ENCODE measurements at regions not wholly inside any gene's neighbourhood (a gene's known extent, or its start where the extent isn't known, plus 50 kb on each side); places are given as distances from the start of the nearest gene placed in this dataset.

DNA sequence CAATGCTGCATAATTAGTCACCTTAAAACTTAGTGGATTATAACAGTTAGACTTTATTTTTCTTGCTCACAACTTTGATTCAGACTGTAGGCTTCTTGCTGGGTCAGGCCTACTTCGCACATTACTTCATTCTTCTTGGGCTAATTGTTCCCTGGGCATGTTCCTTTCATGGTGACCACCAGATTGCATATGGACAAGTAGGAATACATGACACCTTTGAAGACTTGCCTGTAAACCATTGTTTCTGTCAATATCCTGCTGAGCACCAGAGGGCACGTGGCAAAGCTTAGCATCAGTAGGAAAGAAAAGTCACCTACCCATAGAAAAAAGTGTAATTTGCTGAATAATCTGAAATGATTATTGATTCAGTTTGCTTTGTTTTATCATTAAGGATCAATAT is 54.3 kb upstream of the ROBO1 start:
- peaks cover 0 to 3% (median under 1%) of the 10 kb centered on the region in 4 donors for H3K9me3 ChIP-seq
- no peak for DNase-seq (ENCODE audit: extremely low spot score)
- no peaks in the 10 kb centered on the region for H3K27me3 ChIP-seq
- intact Hi-C loops (cut with DNase I), result no loop called here
- no peaks in the 10 kb centered on the region for H3K36me3 ChIP-seq
- WGBS, result 70% methylated on average over 2 of the region's 2 CpGs
- TF ChIP-seq EP300 (IDR thresholded peaks at IDR 0.05) (no peak), CTCF (IDR thresholded peaks at IDR 0.05) (no peak), POLR2A (IDR thresholded peaks at IDR 0.05; ENCODE audit: low read depth) (no peak), POLR2AphosphoS5 (IDR thresholded peaks at IDR 0.05) (no peak)
- no peaks in the 10 kb centered on the region for H3K4me1 ChIP-seq
- no peak overlapping the region for H3K4me3 ChIP-seq
- no peak overlapping the region for H3K27ac ChIP-seq (replicated peaks in 1 of 4)

- H3K36me3 ChIP-seq, result no peaks in the 10 kb centered on the region
These were observed 52.3 kb upstream of the ROBO1 start for GRCh38 chr3:79820089-79820488.

GRCh38 chr3:79818015-79818414 is 50.2 kb upstream of the ROBO1 start:
- Histone ChIP-seq H3K4me1 (no peaks in the 10 kb centered on the region), H3K27ac (replicated peaks in 1 of 4) (no peak overlapping the region), H3K36me3 (no peaks in the 10 kb centered on the region), H3K9me3 (peaks cover 0 to 18% (median 11%) of the 10 kb centered on the region in 4 donors), H3K4me3 (no peak overlapping the region), H3K27me3 (no peaks in the 10 kb centered on the region)
- no peak for DNase-seq (ENCODE audit: extremely low spot score)
- TF ChIP-seq EP300 (IDR thresholded peaks at IDR 0.05) (no peak), CTCF (IDR thresholded peaks at IDR 0.05) (no peak), POLR2AphosphoS5 (IDR thresholded peaks at IDR 0.05) (no peak), POLR2A (IDR thresholded peaks at IDR 0.05; ENCODE audit: low read depth) (no peak)
- intact Hi-C loops (cut with DNase I), result no loop called here
- 92% methylated on average over 1 of the region's 1 CpG for WGBS

More at GRCh38 chr3:79820089-79820488, 52.3 kb upstream of the ROBO1 start:
- intact Hi-C loops (cut with DNase I), result no loop called here
- Histone ChIP-seq H3K4me1 (no peaks in the 10 kb centered on the region), H3K9me3 (peaks cover 0 to 18% (median 11%) of the 10 kb centered on the region in 4 donors), H3K27me3 (no peaks in the 10 kb centered on the region), H3K27ac (replicated peaks in 1 of 4) (no peak overlapping the region), H3K4me3 (no peak overlapping the region)
- no peak for DNase-seq (ENCODE audit: extremely low spot score)
- WGBS, result 65% methylated on average over 4 of the region's 4 CpGs
- TF ChIP-seq CTCF (IDR thresholded peaks at IDR 0.05) (no peak), POLR2A (IDR thresholded peaks at IDR 0.05; ENCODE audit: low read depth) (no peak), POLR2AphosphoS5 (IDR thresholded peaks at IDR 0.05) (no peak), EP300 (IDR thresholded peaks at IDR 0.05) (no peak)

Small RNA genes lying in the stretch of these regions (small RNA-seq; reads per million reads assigned to genes)
- gene AC108740.1, result 0 reads per million in 3 donors

Measured in esophagus muscularis mucosa (tissue), 4 donors.